Activated CD4-positive, alpha-beta T cell treated with anti-CD3 and anti-CD28 coated beads, Interleukin-2, amount 50 U/mL, for 48 hours (primary cell): ENCODE measurements at regions not wholly inside any gene's neighbourhood (a gene's known extent, or its start where the extent isn't known, plus 50 kb on each side); places are given as distances from the start of the nearest gene placed in this dataset.
A peak's percentile ranks its signal among the peaks of the same experiment; 100 is the strongest.
"Not testable (repeated sequence)": the region's sequence is repeated elsewhere in the genome, so short reads cannot be mapped to it uniquely, and the experiment has no call there.

Experiments used
- DNase-seq, 2 experiments: peaks; one replicate each; pipeline ENCODE4 v3.0.0-alpha.2; 2020

- no peak for DNase-seq
These were observed 198.3 kb downstream of the BCAS1 start for GRCh38 chr20:53872081-53872541.

- DNase-seq, result no peak
These were observed 198.9 kb downstream of the BCAS1 start for GRCh38 chr20:53871541-53871940.

- no peak for DNase-seq
These were observed 199.7 kb downstream of the BCAS1 start for GRCh38 chr20:53870426-53871315.

GRCh38 chr20:53869466-53870258 is 200.7 kb downstream of the BCAS1 start:
- DNase-seq, result peak; percentile 67 to 75

- no peak for DNase-seq
These were observed 202.5 kb downstream of the BCAS1 start for GRCh38 chr20:53867741-53868351.

- DNase-seq, result no peak
These were observed 203.3 kb downstream of the BCAS1 start for GRCh38 chr20:53866794-53867740.

- no peak for DNase-seq
These were observed 204.2 kb downstream of the BCAS1 start for GRCh38 chr20:53865901-53866793.

- DNase-seq, result not testable (repeated sequence)
These were observed 205.4 kb downstream of the BCAS1 start for GRCh38 chr20:53864765-53865683.

- not testable (repeated sequence) for DNase-seq
These were observed 206.3 kb downstream of the BCAS1 start for GRCh38 chr20:53863923-53864641.

- not testable (repeated sequence) for DNase-seq
These were observed 206.9 kb downstream of the BCAS1 start for GRCh38 chr20:53863535-53863922.

GRCh38 chr20:53863039-53863438 is 207.4 kb downstream of the BCAS1 start:
- DNase-seq, result not testable (repeated sequence)

- not testable (repeated sequence) for DNase-seq
These were observed 207.9 kb downstream of the BCAS1 start for GRCh38 chr20:53862490-53862889.

- DNase-seq, result not testable (repeated sequence)
These were observed 208.3 kb downstream of the BCAS1 start for GRCh38 chr20:53862136-53862397.

GRCh38 chr20:53859684-53860083 is 210.7 kb downstream of the BCAS1 start:
- DNase-seq, result no peak

GRCh38 chr20:53859009-53859408 is 211.4 kb downstream of the BCAS1 start:
- DNase-seq, result not testable (repeated sequence)

- not testable (repeated sequence) for DNase-seq
These were observed 211.9 kb downstream of the BCAS1 start for GRCh38 chr20:53858516-53858915.

- DNase-seq, result no peak
These were observed 212.6 kb downstream of the BCAS1 start for GRCh38 chr20:53857723-53858236.

- no peak for DNase-seq
These were observed 213.8 kb downstream of the BCAS1 start for GRCh38 chr20:53856300-53857295.
